ENCODE measurements at regions not wholly inside any gene's neighbourhood (a gene's known extent, or its start where the extent isn't known, plus 50 kb on each side); places are given as distances from the start of the nearest gene placed in this dataset.

GRCh38 chr20:60214901-60215815 lies 256.9 kb downstream of the CDH26 start:
- Histone ChIP-seq H3K9me3 (replicated peaks) (no peaks in the 10 kb centered on the region), H3K27me3 (peaks cover 17% of the 10 kb centered on the region), H3K36me3 (no peaks in the 10 kb centered on the region), H3K27ac (no peak overlapping the region), H3K4me1 (no peaks in the 10 kb centered on the region), H3K4me3 (no peak overlapping the region)
- DNase-seq = no peak

DNA sequence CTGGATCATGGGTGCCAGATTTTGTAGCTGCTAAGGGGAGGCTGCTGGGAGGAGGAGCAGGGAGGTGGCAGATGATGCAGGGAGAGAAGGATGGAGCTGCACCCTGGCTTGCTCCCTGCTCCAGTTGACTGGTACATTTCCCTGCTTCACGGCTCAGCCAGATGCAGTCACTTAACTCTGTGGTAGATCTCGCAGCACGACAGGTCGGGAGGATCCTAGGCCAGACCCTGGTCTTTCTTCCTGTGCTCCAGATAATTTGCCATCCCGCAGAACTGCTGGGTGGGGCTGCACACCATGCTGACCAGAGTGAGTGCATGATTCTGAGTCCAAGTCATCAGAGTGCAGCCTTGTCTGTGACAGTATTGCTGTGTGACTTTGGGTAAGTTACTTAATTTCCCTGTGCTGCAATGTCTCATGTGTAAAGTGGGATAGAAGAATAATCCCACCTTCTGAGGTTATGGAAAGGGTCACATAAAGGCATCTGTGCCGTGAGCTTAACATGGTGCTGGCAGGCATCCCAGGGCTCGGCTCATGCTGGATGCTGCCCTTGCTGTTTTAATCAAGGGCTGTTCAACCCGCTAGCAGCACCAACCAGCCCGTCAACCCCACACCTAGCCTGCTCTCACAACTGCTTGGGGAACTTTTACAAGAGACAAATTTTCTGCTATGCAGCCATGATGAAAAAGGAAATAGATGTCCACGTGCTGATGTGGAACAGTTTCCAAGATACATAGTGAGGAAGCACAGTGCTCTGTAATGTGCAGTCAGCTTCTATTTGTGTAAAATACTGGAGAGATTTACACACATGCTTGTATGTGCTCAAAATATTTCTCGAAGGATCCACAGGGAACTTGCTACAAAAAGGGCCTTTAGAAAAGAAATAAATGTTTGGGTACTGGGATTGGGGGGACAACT lies 257.9 kb downstream of the CDH26 start:
- Histone ChIP-seq H3K4me1 (no peaks in the 10 kb centered on the region), H3K9me3 (replicated peaks) (no peaks in the 10 kb centered on the region), H3K27ac (no peak overlapping the region), H3K36me3 (no peaks in the 10 kb centered on the region), H3K27me3 (peaks cover 17% of the 10 kb centered on the region), H3K4me3 (no peak overlapping the region)
- DNase-seq = no peak

DNA sequence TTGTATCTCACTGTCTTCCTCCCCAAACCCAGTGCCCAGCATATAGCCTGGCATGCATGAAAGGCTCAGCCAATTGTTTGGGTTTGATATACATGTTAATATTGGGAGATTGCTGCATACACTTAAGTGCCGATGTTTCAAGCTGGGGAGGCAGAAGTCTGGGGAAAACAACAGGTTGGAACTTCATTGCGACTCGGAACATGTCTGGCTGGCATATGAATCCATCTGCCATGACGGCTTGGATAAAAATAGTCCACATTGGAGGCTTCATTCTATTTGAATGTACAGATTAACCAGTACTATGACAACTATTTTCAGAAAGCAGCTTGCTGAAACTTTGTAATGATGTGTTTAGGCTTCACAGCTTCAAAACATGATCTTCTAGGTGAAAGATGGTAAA lies 261.0 kb downstream of the CDH26 start:
- DNase-seq = no peak
- no peaks in the 10 kb centered on the region for H3K36me3 ChIP-seq
- H3K4me1 ChIP-seq = no peaks in the 10 kb centered on the region
- H3K27me3 ChIP-seq = peaks cover 3% of the 10 kb centered on the region; the same call in 1 of the 2 replicates
- H3K27ac ChIP-seq = no peak overlapping the region
- no peak overlapping the region for H3K4me3 ChIP-seq
- no peaks in the 10 kb centered on the region for H3K9me3 ChIP-seq (replicated peaks)

DNA sequence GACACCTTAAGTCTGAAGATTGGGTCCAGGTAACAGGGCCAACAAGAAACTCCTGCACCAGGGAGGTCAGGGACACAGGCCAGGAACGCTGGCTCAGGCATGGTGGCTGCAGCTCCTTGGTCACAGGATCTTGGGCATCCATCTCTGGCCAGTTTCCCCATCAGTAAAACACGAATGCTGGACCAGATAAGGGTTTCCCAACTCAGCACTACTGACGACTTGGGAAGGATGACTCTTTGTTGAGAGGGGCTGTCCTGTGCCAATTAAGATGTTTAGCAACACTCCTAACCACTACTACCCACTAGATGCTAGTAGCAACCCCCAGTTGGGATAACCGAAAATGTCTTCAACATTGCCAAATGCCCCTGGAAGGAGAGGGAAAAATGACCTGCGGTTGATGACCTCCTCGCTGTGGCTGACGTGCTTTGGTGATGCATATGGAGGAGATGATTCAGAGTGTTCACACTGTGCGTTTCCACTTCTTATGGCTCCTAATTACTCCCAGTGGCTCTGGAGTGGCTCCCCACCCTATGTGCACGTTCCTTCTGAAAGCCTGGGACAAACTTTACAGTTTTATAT lies 261.9 kb downstream of the CDH26 start:
- no peak overlapping the region for H3K27ac ChIP-seq
- no peaks in the 10 kb centered on the region for H3K4me1 ChIP-seq
- DNase-seq = no peak
- no peaks in the 10 kb centered on the region for H3K9me3 ChIP-seq (replicated peaks)
- H3K27me3 ChIP-seq = peaks cover 3% of the 10 kb centered on the region; the same call in 1 of the 2 replicates
- H3K36me3 ChIP-seq = no peaks in the 10 kb centered on the region
- no peak overlapping the region for H3K4me3 ChIP-seq

- Histone ChIP-seq H3K27me3 (0 out of 2 replicates have a peak, but pooled peaks cover 3% of the 10 kb centered on the region), H3K4me1 (no peaks in the 10 kb centered on the region), H3K36me3 (no peaks in the 10 kb centered on the region), H3K4me3 (no peak overlapping the region), H3K9me3 (replicated peaks) (no peaks in the 10 kb centered on the region), H3K27ac (no peak overlapping the region)
- no peak for DNase-seq
Observed at GRCh38 chr20:60220706-60221105, 262.5 kb downstream of the CDH26 start.

DNA sequence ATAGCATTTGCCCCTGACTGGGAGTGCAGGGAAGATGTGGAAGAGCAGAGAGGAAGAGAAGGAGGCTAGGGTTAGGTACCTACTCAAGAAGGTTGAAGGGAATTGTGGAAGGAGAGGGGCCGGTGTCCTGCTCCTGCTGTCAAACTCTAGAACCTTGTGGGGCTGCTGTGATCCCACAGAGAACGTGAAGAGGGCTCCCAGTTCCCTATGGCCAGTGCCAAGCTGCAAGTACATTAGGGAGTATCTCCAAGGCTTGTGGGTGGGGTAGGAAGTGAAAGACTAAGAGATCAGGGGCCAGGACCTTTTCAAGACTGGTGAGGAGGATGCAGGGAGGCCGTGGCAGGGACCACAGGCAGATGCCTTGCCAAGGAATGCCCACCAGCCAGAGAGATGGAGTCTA lies 263.4 kb downstream of the CDH26 start:
- no peak overlapping the region for H3K27ac ChIP-seq
- no peaks in the 10 kb centered on the region for H3K4me1 ChIP-seq
- DNase-seq = no peak
- no peaks in the 10 kb centered on the region for H3K9me3 ChIP-seq (replicated peaks)
- no peaks in the 10 kb centered on the region for H3K36me3 ChIP-seq
- H3K27me3 ChIP-seq = 0 out of 2 replicates have a peak, but pooled peaks cover 3% of the 10 kb centered on the region
- no peak overlapping the region for H3K4me3 ChIP-seq

GRCh38 chr20:60222497-60222896 lies 264.3 kb downstream of the CDH26 start:
- Histone ChIP-seq H3K27me3 (0 out of 2 replicates have a peak, but pooled peaks cover 3% of the 10 kb centered on the region), H3K4me1 (no peaks in the 10 kb centered on the region), H3K27ac (no peak overlapping the region), H3K9me3 (replicated peaks) (no peaks in the 10 kb centered on the region), H3K4me3 (no peak overlapping the region), H3K36me3 (no peaks in the 10 kb centered on the region)
- DNase-seq = no peak

- Histone ChIP-seq H3K4me1 (no peaks in the 10 kb centered on the region), H3K36me3 (no peaks in the 10 kb centered on the region)
- no peak for DNase-seq
Observed at GRCh38 chr20:60223174-60223573, 265.0 kb downstream of the CDH26 start.

GRCh38 chr20:60224914-60225313 lies 266.7 kb downstream of the CDH26 start:
- 0 out of 2 replicates have a peak, but pooled peaks cover 2% of the 10 kb centered on the region for H3K27me3 ChIP-seq
- DNase-seq = peak; percentile 69 to 82
- H3K4me3 ChIP-seq = no peak overlapping the region
- H3K4me1 ChIP-seq = no peaks in the 10 kb centered on the region
- H3K9me3 ChIP-seq (replicated peaks) = no peaks in the 10 kb centered on the region
- H3K36me3 ChIP-seq = no peaks in the 10 kb centered on the region
- H3K27ac ChIP-seq = no peak overlapping the region

More at GRCh38 chr20:60223174-60223573, 265.0 kb downstream of the CDH26 start:
- Histone ChIP-seq H3K27me3 (0 out of 2 replicates have a peak, but pooled peaks cover 3% of the 10 kb centered on the region), H3K27ac (no peak overlapping the region), H3K4me3 (no peak overlapping the region), H3K9me3 (replicated peaks) (no peaks in the 10 kb centered on the region)

- Histone ChIP-seq H3K9me3 (replicated peaks) (no peaks in the 10 kb centered on the region), H3K27ac (no peak overlapping the region), H3K36me3 (no peaks in the 10 kb centered on the region), H3K27me3 (no peaks in the 10 kb centered on the region), H3K4me3 (no peak overlapping the region), H3K4me1 (no peaks in the 10 kb centered on the region)
- no peak for DNase-seq
Observed at GRCh38 chr20:60228255-60228654, 270.0 kb downstream of the CDH26 start.

DNA sequence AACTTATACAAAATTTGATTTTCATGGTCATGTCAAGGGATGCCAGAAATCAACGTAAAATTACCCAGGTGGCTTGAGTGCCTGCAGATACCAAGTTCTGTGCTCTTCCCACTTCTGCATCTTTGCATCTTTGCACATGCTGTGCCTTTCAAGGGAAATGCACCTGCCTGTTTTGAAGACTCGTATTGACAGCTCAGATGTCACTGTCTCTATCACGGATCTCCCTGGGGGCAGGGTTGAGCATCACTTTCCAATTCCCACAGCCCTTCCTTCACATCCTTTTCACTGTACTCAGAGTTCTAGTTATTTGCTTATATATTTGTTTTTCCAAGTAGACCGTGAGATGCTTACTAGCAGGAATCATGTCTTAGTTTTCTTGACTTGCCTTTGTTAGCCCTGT lies 274.2 kb downstream of the CDH26 start:
- Histone ChIP-seq H3K4me3 (no peak overlapping the region), H3K27me3 (peaks cover 12% of the 10 kb centered on the region; the same call in 1 of the 2 replicates), H3K36me3 (no peaks in the 10 kb centered on the region), H3K27ac (no peak overlapping the region), H3K4me1 (no peaks in the 10 kb centered on the region), H3K9me3 (replicated peaks) (no peaks in the 10 kb centered on the region)
- no peak for DNase-seq

DNA sequence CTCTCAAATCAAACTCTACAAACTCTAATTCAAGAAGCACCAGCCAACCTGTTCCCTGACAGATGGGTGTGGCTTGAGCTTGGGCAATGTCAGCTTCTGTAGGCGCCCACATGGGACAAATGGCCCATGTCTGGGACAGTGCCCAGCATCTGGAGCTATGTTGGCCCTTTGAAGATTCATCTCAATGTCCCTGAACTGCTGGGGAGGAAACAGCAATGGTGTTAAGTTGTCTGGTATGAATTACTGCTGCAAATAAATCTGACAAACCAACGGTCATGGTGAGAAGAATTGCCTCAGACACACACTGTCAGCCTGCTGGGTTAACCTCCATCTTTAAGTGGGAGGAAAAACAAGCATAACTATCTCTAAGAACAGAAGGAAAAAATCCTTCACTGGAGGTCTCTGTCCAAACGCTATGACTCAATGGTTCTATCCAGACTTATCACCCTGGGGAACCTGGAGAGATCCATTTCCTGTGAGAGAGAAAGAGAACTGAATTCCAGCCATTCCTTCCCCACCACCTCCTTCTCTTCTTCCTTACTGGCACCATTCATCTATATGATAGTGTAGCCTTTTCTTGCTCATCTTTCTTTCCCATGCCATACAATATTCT lies 274.9 kb downstream of the CDH26 start:
- Histone ChIP-seq H3K27ac (no peak overlapping the region), H3K4me3 (no peak overlapping the region), H3K9me3 (replicated peaks) (no peaks in the 10 kb centered on the region), H3K4me1 (no peaks in the 10 kb centered on the region), H3K36me3 (no peaks in the 10 kb centered on the region), H3K27me3 (peaks cover 19% of the 10 kb centered on the region; the same call in 1 of the 2 replicates)
- DNase-seq = no peak

- Histone ChIP-seq H3K4me3 (no peak overlapping the region), H3K27ac (no peak overlapping the region), H3K4me1 (no peaks in the 10 kb centered on the region), H3K9me3 (replicated peaks) (no peaks in the 10 kb centered on the region), H3K27me3 (peaks cover 33% of the 10 kb centered on the region), H3K36me3 (no peaks in the 10 kb centered on the region)
- DNase-seq = no peak
Observed at GRCh38 chr20:60236613-60237012, 278.4 kb downstream of the CDH26 start.

GRCh38 chr20:60237981-60238380 lies 279.8 kb downstream of the CDH26 start:
- Histone ChIP-seq H3K4me3 (no peak overlapping the region), H3K36me3 (no peaks in the 10 kb centered on the region), H3K4me1 (no peaks in the 10 kb centered on the region), H3K27me3 (peaks cover 33% of the 10 kb centered on the region), H3K27ac (no peak overlapping the region), H3K9me3 (replicated peaks) (no peaks in the 10 kb centered on the region)
- no peak for DNase-seq
